HG03442 (cell line): ENCODE measurements at regions not wholly inside any gene's neighbourhood (a gene's known extent, or its start where the extent isn't known, plus 50 kb on each side); places are given as distances from the start of the nearest gene placed in this dataset.

Source experiments
- ATAC-seq: cut with Tn5 transposase; IDR thresholded peaks from one replicate; pipeline ENCODE4 v1.9.1; 2021; ENCODE audit warnings: mild to moderate bottlenecking, moderate library complexity; ENCODE audit not compliant: unreplicated experiment

DNA sequence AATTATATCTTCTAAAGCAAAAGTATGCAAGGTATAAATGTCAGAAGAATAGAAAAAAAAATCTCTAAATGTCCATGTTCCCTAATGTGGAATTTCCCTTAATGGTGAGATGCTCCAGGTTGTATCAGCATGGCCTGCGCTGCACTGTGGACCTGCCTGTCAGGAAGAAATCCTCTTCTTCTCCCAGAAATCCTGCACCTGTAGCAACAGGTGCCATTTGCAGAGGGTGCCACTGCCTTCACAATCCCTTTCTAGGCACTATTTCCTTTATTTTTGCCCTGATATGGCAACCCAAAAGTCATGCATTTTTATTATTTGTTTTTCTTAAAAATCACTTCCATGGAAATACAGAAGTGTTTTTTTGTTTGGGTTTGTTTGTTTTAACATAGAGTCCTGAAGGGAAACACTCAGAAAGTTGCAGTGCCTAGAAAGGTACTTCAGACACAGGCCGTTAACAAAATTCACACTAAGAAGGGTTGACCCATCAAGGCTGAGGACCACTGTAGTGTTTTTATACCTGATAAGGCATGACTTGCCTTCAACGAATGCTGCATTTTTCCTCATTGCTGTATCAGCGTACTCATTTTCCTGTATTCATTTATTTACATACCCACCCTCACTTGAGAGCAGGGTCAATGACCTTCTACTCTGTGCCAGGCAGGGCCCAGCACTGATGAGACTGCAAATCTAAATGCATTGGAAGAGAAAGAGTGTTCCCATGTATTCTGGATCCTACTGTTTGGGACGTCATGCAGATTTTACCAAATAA is 177.8 kb downstream of the SNX18 start:
- ATAC-seq: no peak

GRCh38 chr5:54693936-54694657 is 176.5 kb downstream of the SNX18 start:
- ATAC-seq: no peak

GRCh38 chr5:54692631-54693030 is 175.1 kb downstream of the SNX18 start:
- no peak for ATAC-seq

GRCh38 chr5:54691656-54692055 is 174.1 kb downstream of the SNX18 start:
- ATAC-seq: no peak

- ATAC-seq: no peak
Measured at GRCh38 chr5:54689411-54690251, 172.1 kb downstream of the SNX18 start.

DNA sequence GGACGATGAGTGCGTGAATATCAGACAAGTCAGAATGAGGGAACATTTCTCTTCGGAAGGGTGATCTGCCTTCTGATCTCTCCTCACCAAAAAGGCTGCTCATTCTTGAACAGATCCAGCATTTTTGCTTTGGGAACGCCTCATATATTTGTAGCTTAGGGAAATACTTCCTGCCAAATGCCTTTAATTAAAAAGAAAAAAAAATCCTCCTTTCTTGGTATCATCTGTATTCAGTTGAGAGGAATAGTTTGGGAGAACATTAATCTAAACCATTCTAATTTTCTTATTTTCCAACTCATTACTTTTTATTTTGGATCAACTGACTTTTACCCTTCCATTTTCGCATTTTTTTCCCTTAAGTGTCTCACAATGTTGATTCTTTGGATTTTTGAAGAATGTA is 163.4 kb downstream of the SNX18 start:
- ATAC-seq: no peak

DNA sequence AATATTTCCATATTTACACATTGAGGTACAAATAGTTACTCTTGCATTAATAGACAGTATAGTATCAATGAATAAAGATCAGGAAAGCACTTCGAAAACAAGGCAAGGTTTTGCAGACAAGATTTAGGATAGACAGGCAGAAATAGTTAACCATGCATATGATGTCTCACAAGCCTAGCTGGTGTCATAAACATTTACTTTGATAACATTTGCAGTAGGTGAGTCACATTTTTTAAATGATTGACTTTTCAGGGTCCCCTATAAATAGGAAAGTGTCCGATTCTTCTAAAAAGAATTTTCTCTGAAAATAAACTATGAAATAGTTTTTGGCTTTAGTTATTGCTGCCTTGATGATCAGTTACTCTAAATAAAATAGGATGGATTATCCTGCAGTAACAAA is 162.1 kb downstream of the SNX18 start:
- no peak for ATAC-seq

DNA sequence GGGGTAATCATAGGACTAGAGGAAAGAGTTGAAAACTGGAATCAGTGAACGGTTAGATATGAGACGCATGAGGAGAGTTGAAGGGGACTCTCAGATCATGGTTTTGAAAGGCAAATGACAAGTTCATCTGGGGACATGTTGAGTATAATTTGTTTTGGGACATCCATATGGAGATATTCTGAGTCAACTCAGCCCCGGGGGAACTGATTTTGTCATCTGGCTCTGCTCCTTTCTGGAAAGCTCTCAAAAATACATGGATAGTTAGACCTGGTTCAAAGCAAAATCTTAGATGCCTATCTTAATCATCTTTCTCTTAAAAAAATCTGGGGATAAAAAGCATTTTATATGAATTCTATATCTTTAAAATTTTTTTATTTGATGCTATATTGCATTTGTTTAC is 161.2 kb downstream of the SNX18 start:
- ATAC-seq: no peak

DNA sequence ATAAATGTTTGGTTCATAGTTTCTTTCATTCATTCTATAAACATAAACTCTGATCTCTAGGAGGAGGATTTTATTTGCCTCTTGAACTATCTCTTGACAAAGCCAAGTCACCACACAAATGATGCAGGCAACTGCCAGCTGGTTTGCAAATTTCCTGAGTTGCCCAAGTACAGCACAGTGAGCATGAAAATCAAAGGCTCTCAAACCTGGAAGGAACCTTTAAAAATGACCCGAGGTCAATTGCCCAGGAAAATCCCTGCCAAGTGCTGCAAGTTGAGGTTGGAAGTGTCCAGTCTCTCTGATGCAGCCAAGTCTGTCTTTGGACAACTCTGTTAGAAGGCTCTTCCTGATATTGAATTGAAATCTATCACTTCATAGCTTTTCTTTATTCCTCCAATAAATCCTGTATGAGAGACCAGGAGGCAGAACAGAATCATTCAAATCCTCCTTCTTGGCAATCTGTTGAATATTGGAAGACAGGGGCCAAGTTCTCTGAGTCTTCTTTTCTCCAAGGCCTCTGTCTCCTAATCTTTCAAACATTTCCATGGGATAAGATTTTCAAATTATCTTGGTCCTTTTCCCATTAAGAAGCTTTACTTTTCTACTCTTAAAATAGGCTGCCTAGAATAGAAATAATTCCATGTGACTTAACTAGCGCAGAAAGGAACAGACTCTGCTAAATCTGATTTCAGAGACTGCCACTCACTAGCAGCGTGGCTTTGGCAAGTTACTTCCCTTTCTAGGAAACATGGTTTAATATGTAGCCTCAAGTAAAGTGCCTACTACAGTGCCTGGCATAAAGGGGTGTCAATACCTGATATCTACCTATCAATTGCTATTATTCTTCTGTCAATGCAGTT is 159.2 kb downstream of the SNX18 start:
- no peak for ATAC-seq

GRCh38 chr5:54673523-54674225 is 156.1 kb downstream of the SNX18 start:
- ATAC-seq: peak; percentile 74

DNA sequence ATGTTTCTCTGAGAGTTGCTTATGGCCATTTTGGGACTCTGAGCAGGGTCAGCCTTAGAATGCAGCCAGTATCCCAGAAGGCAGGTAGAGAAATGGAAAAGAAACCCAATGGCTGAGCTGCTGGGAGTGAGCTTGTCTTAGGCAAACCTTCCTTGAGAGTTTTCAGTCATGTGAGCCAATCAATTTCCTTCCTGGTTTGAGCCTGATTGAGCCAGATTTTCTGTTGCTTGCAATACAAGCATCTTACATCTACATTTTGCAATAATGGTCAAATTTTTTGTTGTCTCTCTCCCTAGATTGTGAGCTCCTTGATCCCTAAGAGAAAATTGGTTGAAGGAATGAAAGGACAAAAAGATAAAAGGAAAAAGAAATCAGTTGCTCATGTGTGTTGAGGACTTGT is 155.3 kb downstream of the SNX18 start:
- no peak for ATAC-seq

DNA sequence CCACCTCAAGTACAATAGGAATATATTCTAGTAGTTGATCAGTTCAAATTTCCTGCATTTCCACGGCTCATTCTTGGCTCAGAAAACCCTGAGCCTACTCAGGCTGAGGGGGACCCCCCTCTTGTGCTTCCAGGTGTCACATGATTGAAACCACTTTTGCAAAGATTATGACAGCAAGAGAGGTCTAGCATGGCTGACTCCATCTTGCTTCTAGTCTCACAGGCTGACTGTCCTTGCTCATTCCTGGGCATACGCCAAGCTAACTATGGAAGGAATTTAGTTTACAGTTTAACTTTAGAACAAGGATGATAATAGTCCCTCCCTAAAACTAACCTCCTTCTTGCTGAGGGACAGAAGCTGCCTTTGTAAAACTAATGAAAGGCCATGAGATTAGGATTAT is 154.1 kb downstream of the SNX18 start:
- ATAC-seq: no peak

GRCh38 chr5:54671111-54671531 is 153.6 kb downstream of the SNX18 start:
- ATAC-seq: peak; percentile 50

- no peak for ATAC-seq
Measured at GRCh38 chr5:54670281-54670680, 152.7 kb downstream of the SNX18 start.

DNA sequence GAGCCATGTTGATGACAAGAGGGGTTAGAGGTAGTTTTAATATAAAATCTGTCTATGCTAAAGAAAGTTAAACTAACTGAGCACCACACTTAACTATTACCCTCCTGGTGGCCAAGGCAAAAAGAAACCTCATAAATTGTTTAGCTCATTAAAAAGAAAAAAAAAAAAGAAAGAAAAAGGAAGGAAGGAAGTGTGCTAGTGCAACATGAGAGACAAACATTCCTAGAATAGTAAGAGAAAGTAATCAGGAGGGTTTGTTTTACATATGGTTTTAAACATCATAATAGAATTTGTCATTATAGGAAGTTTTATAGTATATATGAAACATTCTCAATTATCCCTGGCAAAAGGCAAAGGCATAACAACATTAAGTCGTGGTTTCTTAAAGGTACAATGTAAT is 152.3 kb downstream of the SNX18 start:
- no peak for ATAC-seq

- no peak for ATAC-seq
Measured at GRCh38 chr5:54669285-54669684, 151.7 kb downstream of the SNX18 start.

GRCh38 chr5:54668096-54668495 is 150.5 kb downstream of the SNX18 start:
- ATAC-seq: no peak

DNA sequence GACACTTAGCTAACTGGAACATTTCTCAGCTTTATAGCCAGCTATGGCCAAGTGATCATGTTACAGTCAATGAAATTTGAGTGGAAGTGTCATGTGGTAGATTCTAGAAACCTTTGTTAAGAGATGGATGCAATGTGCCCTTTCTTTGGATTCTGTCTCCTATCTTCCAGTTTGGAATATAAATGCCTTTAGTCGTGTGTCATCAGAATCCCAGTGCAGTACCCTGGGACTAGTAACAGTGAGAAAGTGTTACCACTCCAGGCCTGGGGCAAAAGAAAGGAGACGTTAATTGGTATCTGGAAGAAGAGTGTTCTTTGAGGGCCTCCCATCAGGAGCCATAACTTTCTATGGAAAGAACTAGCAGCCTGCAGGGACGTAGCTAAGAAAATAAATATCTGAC is 149.6 kb downstream of the SNX18 start:
- ATAC-seq: no peak

GRCh38 chr5:54663866-54664265 is 146.3 kb downstream of the SNX18 start:
- no peak for ATAC-seq

GRCh38 chr5:54661111-54661510 is 143.6 kb downstream of the SNX18 start:
- no peak for ATAC-seq
